IMR-90 (cell line): ENCODE measurements at regions not wholly inside any gene's neighbourhood (a gene's known extent, or its start where the extent isn't known, plus 50 kb on each side); places are given as distances from the start of the nearest gene placed in this dataset.

ENCODE experiments used
- CTCF ChIP-seq: conservative IDR thresholded peaks from 2 replicates; pipeline ENCODE4 v1.5.1; 2012; ENCODE audit warnings: mild to moderate bottlenecking, low read depth, low read length, improper control_type of control experiment
- RAD21 ChIP-seq: IDR thresholded peaks from 2 replicates; pipeline ENCODE4 v1.6.1; 2012; ENCODE audit warnings: low read length, improper control_type of control experiment
- RCOR1 ChIP-seq: IDR thresholded peaks from 2 replicates; pipeline ENCODE4 v1.6.1; 2012; ENCODE audit warnings: mild to moderate bottlenecking, low read length, improper control_type of control experiment; ENCODE audit not compliant: insufficient replicate concordance

- TF ChIP-seq RAD21 (no peak), CTCF (no peak), RCOR1 (no peak)
These were observed 62.6 kb upstream of the HECTD2 start for GRCh38 chr10:91347529-91347928.
